ENCODE measurements at regions not wholly inside any gene's neighbourhood (a gene's known extent, or its start where the extent isn't known, plus 50 kb on each side); places are given as distances from the start of the nearest gene placed in this dataset.

DNA sequence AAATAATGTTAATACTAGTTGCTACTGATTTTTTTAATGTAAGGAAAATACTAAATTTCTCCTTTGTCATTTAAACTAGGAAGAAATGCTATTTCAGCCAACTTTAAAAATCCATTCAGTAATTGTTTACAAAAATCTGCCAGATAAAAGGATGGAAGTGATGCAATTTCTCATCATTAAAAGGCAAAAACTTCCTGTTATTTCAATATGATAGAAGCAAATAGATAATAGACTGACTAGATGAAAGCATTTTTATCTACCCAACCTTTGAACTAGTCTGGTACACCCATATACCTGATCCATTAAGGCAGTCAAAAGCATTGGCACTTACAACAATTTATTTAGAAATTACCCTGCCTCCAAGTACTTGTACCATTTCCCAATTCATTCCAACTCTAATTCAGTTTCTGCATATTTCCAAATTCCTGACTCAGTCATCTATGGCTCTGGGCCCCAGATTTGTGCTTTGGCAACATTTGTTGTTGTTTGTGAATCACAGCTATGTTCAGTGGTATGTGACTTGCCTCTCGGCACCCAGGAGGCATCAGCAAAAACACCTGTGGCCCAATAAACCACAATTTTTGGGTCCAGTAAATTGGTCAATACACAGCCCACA is 482.6 kb upstream of the SEMA3A start:
- peak in 1 of 4 donors; percentile 52 for ATAC-seq
- DNase-seq = peak in 1 of 2 donors; percentile 10

DNA sequence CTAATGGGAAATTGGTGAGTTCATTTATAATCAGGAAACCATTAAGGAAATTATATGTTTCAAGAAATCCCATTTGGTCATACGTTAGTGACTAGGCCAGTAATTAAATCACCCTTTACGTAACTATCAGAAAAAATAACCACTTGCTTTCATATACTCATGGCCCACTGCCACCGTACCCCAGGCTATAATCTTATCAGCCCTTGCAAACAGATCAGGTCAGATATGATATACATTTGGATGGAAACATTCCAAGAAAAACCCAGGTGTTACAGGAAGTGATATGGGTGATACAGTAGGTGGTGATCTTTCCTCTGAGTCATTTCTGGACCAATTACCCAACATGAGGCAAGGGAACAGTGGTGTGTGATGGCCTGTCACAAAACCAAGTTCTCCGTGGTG is 481.0 kb upstream of the SEMA3A start:
- DNase-seq (no peak), ATAC-seq (no peak)
- H3K4me3 ChIP-seq = no peak overlapping the region
- H3K4me1 ChIP-seq = no peaks in the 10 kb centered on the region
- intact Hi-C loops (cut with DNase I) = no loop called here
- no peaks in the 10 kb centered on the region for H3K36me3 ChIP-seq (ENCODE audit: insufficient read depth in 1 of 2, low read depth in 1 of 2)
- no peaks in the 10 kb centered on the region for H3K27me3 ChIP-seq (ENCODE audit: insufficient read depth in 3 of 3, low read length in 2 of 3)
- TF ChIP-seq, protein P1, sequence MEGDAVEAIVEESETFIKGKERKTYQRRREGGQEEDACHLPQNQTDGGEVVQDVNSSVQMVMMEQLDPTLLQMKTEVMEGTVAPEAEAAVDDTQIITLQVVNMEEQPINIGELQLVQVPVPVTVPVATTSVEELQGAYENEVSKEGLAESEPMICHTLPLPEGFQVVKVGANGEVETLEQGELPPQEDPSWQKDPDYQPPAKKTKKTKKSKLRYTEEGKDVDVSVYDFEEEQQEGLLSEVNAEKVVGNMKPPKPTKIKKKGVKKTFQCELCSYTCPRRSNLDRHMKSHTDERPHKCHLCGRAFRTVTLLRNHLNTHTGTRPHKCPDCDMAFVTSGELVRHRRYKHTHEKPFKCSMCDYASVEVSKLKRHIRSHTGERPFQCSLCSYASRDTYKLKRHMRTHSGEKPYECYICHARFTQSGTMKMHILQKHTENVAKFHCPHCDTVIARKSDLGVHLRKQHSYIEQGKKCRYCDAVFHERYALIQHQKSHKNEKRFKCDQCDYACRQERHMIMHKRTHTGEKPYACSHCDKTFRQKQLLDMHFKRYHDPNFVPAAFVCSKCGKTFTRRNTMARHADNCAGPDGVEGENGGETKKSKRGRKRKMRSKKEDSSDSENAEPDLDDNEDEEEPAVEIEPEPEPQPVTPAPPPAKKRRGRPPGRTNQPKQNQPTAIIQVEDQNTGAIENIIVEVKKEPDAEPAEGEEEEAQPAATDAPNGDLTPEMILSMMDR (IDR thresholded peaks at IDR 0.05) = no peak
- H3K9me3 ChIP-seq = no peaks in the 10 kb centered on the region
- no peak overlapping the region for H3K27ac ChIP-seq
- WGBS, 3 donors = 73 to 85% (median 81%) methylated on average over 4 of the region's 4 CpGs

More for the DNA sequence above, 482.6 kb upstream of the SEMA3A start:
- Histone ChIP-seq H3K9me3 (no peaks in the 10 kb centered on the region), H3K4me1 (no peaks in the 10 kb centered on the region), H3K36me3 (ENCODE audit: insufficient read depth in 1 of 2, low read depth in 1 of 2) (no peaks in the 10 kb centered on the region), H3K4me3 (no peak overlapping the region), H3K27ac (no peak overlapping the region), H3K27me3 (ENCODE audit: insufficient read depth in 3 of 3, low read length in 2 of 3) (no peaks in the 10 kb centered on the region)
- intact Hi-C loops (cut with DNase I) = no loop called here
- TF ChIP-seq, protein P1 (IDR thresholded peaks at IDR 0.05) = no peak
- WGBS, 3 donors = 29 to 44% (median 36%) methylated on average over 1 of the region's 1 CpG

GRCh38 chr7:84674236-84674913 is 479.8 kb upstream of the SEMA3A start:
- DNase-seq = no peak

GRCh38 chr7:84669177-84669732 is 474.7 kb upstream of the SEMA3A start:
- Histone ChIP-seq H3K27ac (no peak overlapping the region), H3K27me3 (ENCODE audit: insufficient read depth in 3 of 3, low read length in 2 of 3) (no peaks in the 10 kb centered on the region), H3K4me1 (no peaks in the 10 kb centered on the region), H3K4me3 (no peak overlapping the region), H3K36me3 (ENCODE audit: insufficient read depth in 1 of 2, low read depth in 1 of 2) (no peaks in the 10 kb centered on the region), H3K9me3 (no peaks in the 10 kb centered on the region)
- TF ChIP-seq, protein P1 (IDR thresholded peaks at IDR 0.05) = no peak
- intact Hi-C loops (cut with DNase I) = no loop called here
- 70 to 74% (median 73%) methylated on average over 3 of the region's 3 CpGs for whole genome bisulfite sequencing, 3 donors
- DNase-seq (no peak), ATAC-seq (no peak)

More at GRCh38 chr7:84674236-84674913, 479.8 kb upstream of the SEMA3A start:
- Histone ChIP-seq H3K9me3 (no peaks in the 10 kb centered on the region), H3K27ac (no peak overlapping the region), H3K4me1 (no peaks in the 10 kb centered on the region), H3K4me3 (no peak overlapping the region), H3K27me3 (ENCODE audit: insufficient read depth in 3 of 3, low read length in 2 of 3) (no peaks in the 10 kb centered on the region), H3K36me3 (ENCODE audit: insufficient read depth in 1 of 2, low read depth in 1 of 2) (no peaks in the 10 kb centered on the region)
- intact Hi-C loops (cut with DNase I) = no loop called here
- WGBS, 3 donors = 33 to 60% (median 43%) methylated on average over 2 of the region's 2 CpGs
- TF ChIP-seq, protein P1 (IDR thresholded peaks at IDR 0.05) = no peak
- no peak for ATAC-seq
